NCI-H526 treated with DMSO at 0.1 percent for 48 hours (cell line): ENCODE measurements at regions not wholly inside any gene's neighbourhood (a gene's known extent, or its start where the extent isn't known, plus 50 kb on each side); places are given as distances from the start of the nearest gene placed in this dataset.

Source experiments
- DNase-seq: peaks from one replicate; lab custom pipeline; 2025; lab: John Stamatoyannopoulos, UW

DNA sequence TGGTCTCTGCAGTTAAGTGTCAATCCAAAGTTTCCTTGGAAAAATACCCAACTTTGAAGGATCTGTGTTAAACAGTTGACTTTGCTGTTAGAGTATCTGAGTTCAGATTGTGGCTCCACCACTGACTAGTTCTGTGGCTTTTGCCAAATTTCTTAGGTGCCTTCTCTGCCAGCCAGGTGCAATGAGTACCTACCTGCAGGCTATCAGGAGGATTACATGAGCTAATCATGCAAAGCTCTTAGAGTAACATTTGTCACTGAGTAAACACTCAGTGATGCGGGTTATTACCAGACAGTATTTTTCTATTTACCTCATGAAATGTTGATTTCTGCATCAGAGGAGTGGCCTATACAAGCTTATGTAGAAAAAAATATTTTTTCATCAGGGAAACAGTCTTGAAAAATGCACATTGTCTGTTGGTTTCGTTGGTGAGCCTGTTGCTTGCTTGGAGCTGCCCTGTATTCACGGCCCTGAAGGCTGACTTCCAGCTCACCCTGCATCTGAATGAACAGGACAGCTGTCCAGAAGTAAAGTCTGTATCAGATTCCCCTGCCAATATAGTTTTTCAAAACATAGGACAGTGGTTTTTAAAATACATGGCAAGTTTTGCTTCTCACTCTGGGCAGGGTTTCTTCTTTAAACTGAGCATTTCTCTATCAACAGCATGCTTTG is 235.1 kb downstream of the CDCA7 start:
- peak; percentile 18 for DNase-seq

- no peak for DNase-seq
These were observed 235.7 kb downstream of the CDCA7 start for GRCh38 chr2:173590276-173590861.

- DNase-seq: no peak
These were observed 238.4 kb downstream of the CDCA7 start for GRCh38 chr2:173593109-173593508.

DNA sequence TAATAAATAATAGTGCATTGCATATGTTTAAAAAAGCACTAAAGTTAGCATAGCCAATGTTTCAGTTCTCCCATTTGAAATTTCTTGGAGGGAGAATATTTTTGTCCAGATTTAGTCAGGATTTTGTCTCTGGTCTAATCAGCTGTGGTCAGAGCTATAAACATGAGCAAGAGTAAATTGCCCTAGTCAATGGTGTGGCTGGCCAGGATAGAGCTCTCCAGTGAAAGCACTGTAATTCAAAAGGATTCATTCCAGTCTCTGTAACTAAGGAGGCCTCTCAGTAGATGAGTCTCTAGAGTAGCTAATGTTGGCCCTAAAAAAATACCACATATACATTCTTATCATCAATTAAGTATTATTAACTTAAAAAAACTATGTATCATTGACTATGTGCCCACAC is 241.6 kb downstream of the CDCA7 start:
- no peak for DNase-seq

GRCh38 chr2:173598525-173598924 is 243.9 kb downstream of the CDCA7 start:
- DNase-seq: no peak

DNA sequence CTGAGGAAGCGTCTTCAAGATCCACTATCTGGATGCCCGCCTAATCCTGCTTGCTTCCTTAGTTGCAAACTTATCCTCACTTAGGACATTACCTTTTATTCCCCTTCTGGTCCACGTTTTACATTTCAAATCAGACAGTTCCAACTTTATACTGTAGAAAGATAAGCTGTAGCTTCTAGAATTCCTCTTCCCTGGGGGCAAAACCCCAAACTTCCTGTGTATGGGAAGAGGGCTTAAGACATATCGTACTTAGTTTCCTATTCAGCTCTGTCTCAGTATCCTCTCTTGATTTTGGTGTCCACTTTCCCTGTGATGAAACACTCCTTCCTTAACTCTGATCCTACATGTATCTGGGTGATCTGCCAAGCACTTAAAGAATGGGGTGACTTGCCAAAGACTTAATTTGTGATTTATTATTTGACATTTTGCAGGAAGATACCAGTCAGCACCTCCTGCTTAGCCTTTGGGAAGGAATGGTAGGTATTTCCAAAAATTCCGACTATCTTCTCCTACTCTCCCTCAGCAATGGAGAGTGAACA is 245.2 kb downstream of the CDCA7 start:
- no peak for DNase-seq

- no peak for DNase-seq
These were observed 247.6 kb downstream of the CDCA7 start for GRCh38 chr2:173602153-173602795.

GRCh38 chr2:173605994-173606393 is 251.3 kb downstream of the CDCA7 start:
- DNase-seq: no peak

DNA sequence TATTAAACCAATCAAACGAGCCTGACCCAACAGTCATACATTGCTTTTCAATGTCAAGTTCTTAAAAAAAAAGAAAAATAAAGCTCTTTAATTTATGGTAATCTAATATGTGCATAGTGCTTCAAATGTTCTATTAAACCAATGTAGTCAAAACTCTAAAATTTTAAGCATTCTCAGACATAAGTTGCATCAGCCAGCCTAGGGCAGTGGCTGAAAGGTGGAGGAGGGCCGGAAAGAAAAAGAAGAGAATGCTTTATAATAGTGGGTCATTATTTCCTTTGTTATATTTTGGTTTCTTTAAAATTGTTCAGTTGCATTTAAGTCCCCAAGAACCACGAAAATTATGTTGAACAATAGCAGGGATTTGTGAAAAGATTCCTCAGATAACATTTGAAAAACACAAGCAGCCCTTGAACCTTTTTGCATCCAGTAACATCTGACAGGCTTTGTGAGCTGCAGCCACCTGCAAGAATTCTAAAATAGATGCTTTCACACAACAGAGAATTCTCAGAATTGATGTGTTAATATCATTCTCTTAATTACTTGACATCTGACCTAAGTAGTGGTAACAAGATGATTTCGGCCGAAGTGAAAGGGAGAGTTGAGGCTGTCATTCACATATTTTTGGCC is 252.1 kb downstream of the CDCA7 start:
- DNase-seq: no peak

DNA sequence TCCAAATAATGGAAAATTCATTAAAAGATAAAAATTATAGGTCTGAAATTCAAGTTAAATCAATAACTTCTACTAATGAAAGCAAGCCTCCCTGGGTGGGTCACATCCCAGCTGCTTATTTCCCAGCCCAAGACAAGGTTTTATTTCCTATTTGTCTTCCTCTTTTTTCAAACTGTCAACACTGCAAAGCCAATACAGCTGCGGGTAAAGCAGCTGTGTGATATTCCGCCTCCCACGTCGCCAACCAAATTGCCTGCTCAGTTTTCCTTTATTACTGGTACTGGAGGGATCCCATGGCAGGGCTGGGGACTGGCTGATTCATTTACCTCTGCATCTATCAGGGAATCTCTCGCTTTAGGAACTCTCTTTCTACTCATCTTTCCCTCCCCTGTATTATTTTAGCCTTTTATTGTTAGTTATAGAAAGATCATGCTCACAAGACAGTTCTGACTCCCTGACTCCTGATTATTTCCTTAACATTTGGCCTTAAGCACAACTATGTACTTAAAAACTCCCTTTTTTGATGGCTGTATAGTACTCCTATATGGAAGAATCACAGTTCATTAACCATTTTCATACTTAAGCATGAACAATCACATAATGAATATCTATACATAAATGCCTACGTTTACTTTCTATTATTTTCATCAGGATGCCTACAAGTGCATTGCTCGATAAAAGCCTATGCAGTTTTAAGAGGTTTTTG is 253.1 kb downstream of the CDCA7 start:
- DNase-seq: no peak

GRCh38 chr2:173611121-173611520 is 256.4 kb downstream of the CDCA7 start:
- peak; percentile 23 for DNase-seq

GRCh38 chr2:173612354-173612753 is 257.7 kb downstream of the CDCA7 start:
- DNase-seq: no peak

DNA sequence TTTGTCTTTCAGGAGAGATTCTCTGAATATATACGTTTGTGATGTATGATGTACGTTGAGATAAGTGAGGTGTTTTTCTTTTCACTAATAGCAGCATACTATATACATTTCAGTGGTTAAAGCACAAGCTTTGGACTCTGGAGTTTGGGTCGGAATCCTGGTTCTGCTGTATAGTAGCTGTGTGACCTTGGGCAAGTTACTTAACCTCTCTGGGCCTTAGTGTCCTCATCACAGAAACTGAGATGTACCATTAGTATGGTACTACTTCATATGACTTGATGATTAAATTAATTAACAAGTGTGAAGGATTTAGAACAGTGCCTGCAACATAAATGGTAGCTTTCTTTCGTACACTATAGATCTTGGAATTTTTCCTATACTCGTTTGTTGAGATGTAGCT is 258.7 kb downstream of the CDCA7 start:
- no peak for DNase-seq

DNA sequence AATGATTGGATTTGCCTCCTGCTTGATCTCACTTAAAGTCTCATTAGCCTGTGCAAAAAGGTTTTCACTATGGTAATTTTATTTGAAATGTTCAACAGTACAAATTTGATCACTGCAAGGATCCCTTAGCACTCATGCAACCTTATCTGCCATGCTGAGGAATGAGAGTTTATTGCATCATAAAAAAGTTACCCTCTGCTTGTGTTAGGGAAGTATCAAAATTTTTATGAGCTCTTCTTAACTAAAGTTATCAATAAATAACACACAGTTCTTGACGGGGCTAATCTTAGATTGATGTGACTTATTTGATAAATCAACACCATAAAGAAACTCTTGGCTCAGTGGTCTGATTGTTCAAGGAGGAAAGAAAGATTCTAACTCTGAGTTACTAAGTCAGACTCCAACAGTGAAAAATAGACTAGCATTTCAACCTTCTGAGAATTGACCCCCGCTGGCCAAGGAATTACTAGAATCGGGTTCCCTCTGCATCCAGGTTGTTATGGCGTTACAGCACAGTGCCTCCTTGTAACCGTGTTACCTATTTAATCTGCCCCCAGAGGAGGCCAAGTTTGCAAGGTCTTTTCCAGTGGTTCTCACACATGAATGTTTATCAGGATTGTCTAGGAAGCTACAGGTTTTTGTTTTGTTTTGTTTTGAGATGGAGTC is 259.7 kb downstream of the CDCA7 start:
- no peak for DNase-seq

- DNase-seq: peak; percentile 55
These were observed 269.0 kb downstream of the CDCA7 start for GRCh38 chr2:173623438-173624319.

- no peak for DNase-seq
These were observed 270.6 kb downstream of the CDCA7 start for GRCh38 chr2:173625315-173625714.

- no peak for DNase-seq
These were observed 274.4 kb downstream of the CDCA7 start for GRCh38 chr2:173629076-173629475.

GRCh38 chr2:173630425-173631126 is 275.9 kb downstream of the CDCA7 start:
- no peak for DNase-seq

DNA sequence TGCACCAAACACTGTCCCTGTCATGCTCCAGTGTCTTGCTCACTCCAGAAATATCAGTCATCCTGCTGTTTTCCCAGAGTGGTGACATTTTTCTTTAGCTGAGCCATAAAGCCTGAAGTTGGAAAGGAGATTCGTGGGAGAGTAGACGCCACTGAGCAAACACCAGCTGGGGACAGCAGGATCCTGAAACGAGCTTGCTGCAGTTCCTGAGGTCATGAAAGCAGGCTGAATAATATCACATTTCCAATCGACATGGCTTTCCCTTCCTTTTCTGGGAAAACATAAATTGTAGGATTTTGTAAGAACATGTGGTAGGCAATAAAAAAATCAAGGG is 276.4 kb downstream of the CDCA7 start:
- no peak for DNase-seq

- DNase-seq: no peak
These were observed 289.5 kb downstream of the CDCA7 start for GRCh38 chr2:173644146-173644545.
